NCI-H69 (cell line): ENCODE measurements at regions not wholly inside any gene's neighbourhood (a gene's known extent, or its start where the extent isn't known, plus 50 kb on each side); places are given as distances from the start of the nearest gene placed in this dataset.
"Not testable (repeated sequence)": the region's sequence is repeated elsewhere in the genome, so short reads cannot be mapped to it uniquely, and the experiment has no call there.

ENCODE experiments used
- DNase-seq: peaks from one replicate; lab custom pipeline; 2025; lab: John Stamatoyannopoulos, UW

DNA sequence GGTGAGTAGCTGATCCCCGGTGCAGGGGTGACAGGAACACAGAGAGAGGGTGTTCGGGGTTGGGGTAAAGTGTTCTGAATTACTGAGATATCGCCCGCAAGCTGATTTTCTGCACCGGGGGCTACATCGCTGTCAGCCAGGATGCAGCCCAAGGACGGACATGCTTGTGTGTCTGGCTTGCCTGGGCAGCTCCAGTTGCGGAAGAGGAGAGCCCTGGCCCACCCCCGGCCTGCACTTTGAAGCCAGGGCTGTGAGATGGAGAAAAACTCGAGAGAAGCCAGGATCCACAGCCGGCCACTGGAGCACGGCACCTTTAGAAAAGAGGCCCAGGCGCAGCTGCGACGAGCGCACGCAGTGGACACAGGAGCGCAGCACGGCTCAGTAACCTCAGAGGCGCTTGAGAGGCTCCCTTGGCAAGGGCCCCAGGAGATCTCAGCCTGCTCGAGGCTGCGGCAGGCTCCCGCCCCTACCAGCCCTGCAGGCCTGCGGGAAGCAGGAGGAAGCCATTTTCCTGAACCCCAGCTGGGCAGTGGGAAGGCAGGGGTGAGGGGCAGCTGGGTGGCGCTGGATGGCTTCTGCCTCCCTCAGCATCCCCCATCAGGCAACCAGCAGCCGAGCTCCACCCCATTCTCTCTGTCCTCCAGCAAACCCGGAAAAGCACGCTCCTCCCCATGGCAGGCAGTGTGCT lies 59.2 kb downstream of the C9orf50 start:
- DNase-seq: no peak

DNA sequence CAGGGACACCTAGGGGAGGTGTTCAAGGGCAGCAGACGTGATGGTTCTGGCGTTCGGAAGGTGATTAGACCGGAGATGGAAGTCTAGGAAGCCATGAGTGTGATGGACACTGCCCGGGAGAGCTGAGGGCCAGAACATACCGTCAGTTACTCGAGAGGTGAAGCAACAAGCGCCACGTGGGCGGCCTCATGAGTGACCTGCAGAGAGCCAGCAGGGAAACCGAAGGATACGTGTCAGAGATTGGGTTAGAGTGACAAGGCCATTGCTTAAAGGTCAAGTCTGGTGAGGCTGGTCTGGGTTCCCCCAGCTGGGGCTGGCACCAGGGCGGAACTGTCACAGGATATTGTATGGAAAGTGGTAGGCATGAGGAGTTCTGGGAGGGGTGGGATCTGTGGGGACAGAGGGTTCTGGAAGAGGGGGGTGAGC lies 60.0 kb downstream of the C9orf50 start:
- DNase-seq: no peak

DNA sequence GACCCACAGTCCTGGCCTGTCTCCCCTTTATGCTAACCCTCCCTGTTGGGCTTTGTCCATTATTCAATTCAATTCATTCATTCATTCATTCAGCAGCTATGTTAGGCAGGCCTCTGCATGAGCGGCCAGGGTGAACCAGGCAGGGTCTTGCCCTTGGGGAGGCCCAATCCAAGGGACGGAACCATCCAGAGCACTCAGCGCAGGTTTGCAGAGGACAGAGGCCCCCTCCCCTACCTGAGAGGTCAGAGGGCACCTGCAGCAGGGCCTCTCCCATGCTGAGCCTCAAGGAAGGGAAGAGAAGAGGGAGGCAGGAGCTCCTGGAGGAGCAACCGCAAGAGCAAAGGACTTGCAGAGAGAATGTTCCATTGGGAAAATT lies 61.4 kb downstream of the C9orf50 start:
- no peak for DNase-seq

DNA sequence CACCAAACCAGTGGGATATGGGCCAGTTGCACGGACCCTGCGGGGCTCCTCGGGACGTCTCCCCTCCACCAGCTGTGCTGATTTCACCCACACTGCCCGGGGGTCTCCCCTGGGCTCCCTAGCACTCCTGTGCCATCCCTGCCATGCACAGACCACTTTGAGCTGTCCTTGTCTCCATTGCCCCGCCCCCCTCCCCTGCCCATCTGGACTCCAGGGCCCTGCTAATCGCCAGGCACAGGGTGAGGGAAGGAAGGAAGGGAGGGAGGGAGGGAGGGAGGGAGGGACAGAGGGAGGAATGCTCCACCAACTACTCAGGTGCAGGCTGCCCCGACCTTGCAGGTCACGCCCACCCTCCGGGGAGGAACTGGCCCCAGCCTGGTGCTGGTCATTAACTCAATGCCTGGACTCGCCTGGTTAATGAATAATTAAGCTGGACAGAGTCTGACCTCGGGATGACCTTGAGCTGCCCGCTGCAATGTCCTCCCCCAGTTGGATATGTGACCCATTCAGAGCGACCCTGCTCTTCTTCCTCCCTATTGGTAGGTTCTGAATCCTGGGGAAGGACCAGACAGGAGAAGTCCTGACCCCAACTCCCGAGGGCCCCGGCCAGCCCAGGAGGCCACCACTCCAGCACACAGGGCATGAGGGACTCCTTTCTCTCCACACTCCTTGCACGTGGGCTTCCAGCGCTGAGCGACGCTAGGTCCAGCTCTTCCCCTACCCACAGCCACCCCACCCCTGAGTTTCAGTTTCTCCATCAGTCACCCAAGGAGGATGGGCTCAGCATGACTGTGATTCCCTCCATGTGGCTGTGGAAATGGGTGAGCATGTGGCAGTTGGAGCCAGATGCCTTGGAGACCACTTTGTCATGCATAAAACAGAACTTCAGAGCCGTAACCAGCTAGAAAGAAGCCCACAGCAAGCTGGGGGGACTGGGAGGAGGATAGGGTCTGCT lies 62.1 kb downstream of the C9orf50 start:
- peak; percentile 70 for DNase-seq

DNA sequence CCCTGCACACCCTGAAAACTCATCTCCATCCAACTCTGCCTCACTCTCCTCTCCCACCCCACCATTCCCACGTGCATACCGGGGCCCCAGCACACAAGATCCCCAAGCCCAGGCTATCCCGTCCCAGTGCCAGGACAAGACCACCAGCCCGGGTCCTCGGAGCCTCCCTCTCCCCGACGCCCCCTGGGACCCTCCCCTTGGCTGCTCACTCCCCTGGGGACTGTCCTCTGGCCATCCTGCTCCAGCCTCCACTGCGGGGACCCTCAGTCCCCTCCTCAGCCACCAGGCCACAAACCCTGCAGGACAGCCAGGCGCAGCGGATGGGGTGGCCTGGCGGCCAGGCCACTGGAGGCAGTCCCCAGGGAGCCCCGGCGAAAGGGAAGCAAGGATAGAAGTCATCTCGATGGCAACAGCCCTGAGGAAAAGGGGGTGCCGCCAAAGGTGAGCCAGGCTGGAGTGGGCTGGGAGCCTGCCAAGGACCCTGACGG lies 62.8 kb downstream of the C9orf50 start:
- no peak for DNase-seq

DNA sequence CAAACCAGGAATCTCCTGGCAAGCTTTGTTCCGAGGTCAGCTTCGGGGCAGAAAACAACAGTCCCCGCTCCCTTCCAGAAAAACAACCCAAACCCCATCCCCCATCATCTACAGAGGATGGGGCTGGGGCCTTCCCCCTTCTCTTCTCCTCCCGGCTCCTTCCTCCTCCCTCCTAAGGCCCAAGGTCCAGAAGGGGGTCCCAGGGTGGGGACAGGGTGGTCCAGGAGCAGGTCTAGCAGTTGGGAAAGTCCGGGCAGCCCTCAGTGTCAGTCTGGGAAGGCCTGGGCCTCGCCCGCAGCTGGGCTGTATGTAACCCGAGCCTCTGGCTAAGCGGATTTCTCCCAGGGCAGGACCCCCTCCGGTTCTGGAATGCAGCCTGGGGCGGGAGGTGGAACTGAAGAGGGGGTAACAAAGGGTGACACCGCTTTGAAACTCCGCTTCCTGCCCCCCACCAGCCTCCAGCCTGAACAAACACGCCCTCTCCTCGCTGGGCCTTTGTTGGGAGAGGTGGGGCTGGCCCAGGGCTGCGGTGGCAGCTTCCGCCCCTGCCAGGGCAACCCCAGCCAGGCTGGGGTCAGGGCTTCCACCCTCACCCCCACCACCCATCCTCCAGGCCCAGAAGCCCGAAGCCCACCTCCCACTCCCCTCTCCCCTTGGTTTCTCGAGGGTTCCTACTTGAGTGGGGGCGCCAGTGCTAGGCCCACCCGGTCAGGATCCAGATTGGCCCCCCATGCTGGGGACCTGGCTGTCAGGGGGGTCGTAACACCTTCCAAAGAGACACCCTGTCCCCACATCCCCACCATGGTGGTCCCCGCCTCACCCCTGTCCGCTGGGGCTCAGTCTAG lies 63.5 kb downstream of the C9orf50 start:
- peak; percentile 90 for DNase-seq

DNA sequence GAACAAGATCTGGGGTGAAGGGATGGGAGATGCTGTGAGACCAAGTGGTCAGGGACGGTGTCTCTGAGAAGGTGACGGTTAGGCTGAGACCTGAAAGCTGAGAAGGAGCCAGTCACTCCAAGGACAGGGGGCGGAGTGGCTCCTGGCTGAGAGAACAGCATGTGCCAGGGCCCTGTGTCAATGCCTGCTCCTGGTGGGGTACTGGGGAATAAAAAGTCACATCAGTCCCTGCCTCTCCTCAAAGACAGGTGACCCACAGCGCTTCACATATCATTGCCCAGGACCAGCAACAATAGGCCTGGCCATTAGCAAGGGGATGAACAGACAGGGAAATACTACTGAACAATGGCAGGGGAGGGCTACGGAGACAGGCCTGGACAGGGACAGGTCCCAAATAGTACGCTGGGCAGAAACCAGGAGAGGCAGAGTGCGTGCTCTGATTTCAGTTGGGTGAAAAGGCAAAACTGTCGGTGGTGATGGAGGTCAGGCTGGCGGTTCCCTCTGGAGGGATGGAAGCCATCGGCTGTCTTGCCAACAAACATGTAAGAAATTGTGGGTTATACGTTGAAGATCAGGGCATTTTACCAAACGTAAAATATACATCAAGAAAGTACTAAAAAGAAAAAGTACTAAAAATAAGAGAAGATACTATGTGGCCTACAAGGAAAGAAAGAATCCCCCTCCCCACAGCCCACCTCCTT lies 64.3 kb downstream of the C9orf50 start:
- no peak for DNase-seq

DNA sequence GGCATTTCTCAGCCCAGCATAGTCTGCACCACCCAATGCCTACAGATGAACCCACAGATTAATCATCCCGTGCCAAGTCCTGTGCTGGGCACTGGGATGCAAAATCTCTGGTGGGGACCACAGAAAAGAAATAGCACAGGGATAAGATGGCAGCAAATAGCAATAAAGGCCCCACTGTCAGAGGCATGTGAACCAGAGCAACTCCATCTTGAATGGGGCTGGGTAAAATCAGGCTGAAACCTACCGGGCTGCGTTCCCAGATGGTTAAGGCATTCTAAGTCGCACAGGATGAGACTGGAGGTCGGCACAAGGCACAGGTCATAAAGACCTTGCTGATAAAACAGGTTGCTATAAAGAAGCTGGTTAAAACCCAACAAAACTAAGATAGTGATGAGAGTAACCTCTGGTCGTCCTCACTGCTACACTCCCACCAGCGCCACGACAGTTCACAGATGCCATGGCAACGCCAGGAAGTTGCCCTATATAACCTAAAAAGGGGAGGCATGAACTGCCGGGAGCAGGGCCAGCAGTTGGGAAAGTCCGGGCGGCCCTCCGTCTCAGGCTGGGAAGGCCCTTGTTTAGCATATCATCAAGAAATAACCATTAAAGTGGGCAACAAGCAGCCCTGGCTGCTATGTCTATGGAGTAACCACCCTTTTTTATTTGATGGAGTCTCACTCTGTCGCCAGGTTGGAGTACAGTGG lies 65.2 kb downstream of the C9orf50 start:
- DNase-seq: no peak

DNA sequence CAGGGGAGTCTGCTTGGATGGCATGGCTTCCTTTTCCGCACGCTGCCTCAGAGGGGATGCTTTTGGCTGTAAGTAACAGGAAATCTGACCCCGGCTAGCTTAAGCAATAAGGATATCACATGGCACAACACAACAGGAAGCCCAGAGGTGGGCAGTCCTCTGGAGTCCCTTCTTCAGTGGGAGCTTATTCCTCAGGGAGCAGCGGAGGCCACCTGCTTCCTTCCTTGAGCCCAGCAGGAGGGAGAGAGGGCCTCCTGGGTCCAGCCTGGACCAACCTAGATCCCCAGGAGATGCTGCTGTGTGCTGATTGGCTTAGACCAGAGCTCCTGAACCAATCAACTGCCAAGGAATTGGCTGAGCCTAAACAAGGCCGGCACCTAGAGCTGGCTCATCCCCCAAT lies 66.3 kb downstream of the C9orf50 start:
- DNase-seq: peak; percentile 37

DNA sequence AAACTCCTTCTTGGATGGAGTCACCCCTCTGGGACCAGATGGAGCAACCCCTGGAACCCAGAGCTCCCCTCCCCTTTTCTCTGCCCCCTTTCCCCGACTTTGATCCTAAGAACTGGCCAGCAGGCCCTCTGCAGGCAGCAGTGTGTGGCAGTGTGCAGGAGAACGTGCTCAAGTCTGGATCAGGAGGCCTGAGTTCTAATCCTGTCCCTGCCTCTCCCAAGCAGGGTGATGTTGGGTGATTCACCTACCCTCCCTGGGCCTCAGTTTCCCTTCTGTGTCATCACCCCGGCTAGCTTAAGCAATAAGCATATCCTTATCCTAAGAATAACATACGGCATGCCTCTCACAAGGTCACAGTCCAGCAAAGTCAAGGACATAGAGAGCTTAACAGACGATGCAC lies 67.6 kb downstream of the C9orf50 start:
- DNase-seq: no peak

DNA sequence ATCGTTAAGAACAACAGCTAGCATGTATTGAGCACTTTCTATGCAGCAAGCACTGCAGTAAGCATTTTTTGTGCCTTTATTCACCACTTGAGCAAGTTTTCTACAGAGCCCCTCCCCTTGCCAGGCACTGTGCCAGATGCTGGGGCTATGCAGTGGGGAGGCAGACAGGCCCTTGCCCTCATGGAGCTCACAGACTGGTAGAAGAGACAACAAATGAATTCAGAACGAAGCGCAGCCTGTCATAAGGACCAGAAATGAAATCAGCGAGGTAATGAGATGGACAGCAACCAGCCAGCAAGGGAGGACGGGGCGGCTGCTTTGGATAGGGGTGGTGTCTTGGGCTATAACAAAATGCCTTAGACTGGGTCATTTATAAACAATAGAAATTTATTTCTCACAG lies 68.8 kb downstream of the C9orf50 start:
- DNase-seq: no peak

DNA sequence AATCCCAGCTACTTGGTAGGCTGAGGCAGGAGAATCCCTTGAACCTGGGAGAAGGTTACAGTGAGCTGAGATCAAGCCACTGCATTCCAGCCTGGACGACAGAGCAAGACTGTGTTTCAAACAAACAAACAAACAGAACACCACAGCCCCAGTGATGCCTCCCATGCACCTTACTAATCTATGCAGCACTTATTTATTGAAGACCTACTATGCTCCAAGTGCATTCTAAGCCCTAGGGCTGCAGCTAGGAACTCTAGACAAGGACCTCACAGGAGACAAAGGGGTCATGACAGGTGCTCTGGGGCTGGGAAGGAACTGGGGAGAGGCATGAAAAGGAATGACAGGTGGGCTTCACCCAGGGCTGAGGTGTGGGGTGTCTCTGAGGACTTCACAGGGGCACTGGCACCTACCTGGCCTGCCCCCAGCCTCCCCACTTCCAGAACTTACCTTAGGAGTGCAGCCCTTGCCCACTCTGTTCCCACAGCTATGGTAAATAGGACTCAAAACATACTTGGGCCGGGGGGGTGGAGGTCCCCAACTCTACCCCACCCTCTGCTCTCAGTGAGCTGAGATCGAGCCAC lies 69.4 kb downstream of the C9orf50 start:
- no peak for DNase-seq

DNA sequence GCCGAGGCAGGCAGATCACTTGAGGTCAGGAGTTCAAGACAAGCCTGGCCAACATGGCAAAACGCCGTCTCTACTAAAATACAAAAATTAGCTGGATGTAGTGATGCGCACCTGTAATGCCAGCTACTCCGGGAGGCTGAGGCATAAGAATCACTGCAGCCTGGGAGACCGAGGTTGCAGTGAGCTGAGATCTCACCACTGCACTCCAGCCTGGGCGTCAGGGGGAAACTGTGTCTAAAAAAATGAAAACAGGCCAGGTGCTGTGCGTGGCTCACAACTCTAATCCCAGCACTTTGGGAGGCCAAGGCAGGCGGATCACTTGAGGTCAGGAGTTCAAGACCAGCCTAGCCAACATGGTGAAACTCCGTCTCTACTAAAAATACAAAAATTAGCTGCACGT lies 69.9 kb downstream of the C9orf50 start:
- not testable (repeated sequence) for DNase-seq

DNA sequence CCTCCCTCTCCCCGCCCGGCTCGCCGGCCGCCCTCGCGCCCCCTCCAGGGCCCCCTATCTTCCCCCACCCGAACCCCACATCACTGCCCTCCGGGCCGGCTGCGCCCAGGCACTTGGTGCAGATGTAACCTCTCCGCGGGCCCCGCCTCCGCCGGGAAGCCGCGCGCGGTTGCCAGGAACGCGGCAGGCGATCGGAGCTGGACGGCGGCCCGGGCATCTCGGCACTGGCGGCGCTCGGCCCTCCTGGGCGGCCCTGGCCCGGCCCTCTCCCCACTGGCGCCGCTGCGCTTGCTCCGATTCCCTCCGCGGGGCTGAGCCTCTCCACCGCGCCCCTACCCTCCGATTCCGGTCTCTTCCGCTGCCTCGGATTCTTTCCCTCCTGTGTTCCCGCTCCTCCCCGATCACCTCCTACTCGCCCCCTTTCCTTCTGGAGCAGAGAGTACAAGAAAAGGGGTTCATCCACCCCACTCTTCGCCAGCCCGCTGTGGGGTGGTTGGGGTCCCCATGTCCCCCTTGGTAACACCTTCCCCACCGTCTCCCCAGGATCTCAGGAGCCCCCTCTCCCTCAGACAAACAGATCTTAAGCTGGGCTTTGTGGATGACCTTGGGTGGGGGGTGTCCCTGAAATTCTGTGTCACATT lies 70.6 kb downstream of the C9orf50 start:
- peak; percentile 89 for DNase-seq

DNA sequence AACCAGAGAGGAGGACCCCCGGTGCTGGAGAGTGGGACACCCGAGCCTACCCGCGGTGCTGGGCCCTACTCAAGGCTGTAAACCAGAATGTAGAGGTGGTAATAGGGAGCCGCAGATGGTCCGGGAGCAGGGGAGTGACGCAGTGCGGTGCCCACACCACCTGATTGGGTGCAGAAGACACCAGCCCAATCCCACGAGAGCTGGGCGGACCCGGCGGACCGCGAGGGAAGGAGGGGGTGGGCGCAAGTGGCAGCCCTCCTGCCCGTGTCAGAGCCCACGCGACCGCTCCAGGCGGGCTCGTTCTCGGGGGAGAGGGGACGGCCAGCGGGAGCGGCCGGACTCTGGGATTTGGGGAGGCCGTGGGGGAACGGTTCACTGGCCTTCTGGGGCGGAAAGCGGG lies 71.2 kb downstream of the C9orf50 start:
- no peak for DNase-seq

DNA sequence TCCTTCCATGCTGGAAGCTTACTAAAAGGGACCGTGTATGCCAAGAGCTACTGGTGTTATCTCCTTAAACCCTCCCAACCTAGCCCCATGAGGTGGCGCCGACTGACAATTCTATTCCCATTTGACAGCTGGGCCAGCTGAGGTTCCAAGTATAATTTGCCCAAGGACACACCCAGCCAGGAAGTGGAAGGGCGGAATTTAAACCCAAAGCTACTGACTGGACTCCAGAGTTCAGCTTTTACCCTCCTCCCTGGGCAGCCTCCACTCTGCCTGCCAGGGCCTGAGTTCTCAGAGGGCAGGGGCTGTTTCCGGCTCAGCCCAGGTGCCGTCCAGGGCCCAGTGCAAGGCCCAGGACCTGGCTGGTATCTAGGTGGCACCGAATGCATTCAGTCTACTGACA lies 71.8 kb downstream of the C9orf50 start:
- DNase-seq: no peak

DNA sequence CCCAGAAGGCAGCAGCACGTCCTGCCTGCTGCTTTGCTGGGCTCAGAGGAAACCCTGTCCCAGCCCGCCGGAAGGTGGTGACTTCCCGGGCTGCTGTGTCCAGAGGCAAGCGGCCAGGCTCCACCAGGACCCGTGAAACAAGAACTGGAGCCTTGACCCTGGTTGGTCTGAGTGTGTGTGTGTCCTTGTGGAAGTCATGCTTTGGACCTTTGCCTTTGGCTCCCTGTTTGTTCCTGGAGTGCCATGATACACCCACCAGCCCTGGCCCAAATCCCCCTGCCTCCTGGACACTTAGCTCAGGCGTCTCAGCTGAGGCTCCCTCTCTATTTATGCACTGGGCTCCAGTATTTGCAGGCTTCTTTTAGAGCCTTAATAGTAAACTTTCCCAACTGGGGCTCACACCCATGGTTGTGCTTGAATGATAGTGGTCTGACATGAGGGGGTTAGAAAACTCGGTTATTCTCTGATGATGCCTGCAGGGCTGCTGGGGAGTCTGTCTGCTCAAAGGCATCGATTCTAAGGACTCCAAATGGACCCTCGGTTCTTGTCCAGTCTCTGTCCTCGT lies 72.2 kb downstream of the C9orf50 start:
- DNase-seq: no peak

DNA sequence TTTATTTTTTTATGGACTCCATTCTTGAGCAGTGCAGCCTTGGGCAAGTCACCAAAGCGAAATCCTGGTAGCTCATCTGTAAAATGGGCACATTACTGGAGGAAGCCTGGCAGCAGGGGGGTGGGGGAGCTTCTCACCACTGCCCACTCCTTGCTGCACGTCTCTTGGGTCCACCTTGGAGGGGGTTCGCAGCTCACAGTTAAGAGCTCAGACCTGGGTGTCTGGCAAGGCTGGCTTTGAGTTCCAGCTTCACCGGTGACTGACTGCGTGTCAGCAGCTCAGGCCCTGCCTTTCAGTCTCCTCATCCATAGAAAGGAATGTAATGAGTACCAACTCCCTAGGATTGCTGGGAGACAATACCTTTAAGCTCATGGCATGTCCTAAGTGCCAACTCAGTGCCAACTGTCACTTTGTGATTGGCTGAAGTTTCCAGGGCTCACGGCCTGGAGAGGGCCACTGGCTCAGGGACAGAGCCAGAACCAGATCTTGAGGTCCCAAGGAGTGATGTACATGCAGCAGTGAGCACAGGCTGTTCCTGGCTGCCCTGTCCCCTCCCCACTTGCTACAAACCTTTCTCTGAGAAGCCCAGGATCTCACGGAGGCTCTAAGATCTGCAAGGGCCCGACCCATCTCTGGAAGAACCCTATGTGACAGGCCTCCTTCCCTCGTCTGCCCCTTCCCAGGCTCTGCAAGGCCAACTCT lies 72.9 kb downstream of the C9orf50 start:
- no peak for DNase-seq

DNA sequence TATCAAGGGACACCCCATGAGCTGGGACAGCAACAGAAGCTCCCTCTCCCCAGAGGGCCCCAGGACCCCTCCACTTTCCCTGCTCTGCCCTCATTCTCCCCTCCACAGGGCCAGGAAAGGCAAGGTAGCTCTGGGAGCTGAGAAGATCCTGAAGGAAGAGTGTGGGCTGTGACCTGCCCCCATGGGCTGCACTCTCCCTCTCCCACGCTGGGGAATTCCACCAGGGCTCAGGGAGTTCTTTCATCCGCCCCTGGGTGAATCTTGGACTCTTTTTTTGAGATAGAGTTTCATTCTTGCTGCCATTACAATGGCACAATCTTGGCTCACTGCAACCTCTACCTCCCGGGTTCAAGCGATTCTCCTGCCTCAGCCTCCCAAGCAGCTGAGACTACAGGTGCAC lies 73.8 kb downstream of the C9orf50 start:
- no peak for DNase-seq
